ENCODE measurements at regions not wholly inside any gene's neighbourhood (a gene's known extent, or its start where the extent isn't known, plus 50 kb on each side); places are given as distances from the start of the nearest gene placed in this dataset.

GRCh38 chr17:72268431-72268830, 147.6 kb downstream of the SOX9 start:
- TF ChIP-seq CTCF (IDR thresholded peaks at IDR 0.05) (no peak), POLR2A (IDR thresholded peaks at IDR 0.05) (no peak)

All from Peyer's patch (tissue), 4 donors.